NOMO-1 treated with DMSO at 0.1 percent for 48 hours (cell line): ENCODE measurements at regions not wholly inside any gene's neighbourhood (a gene's known extent, or its start where the extent isn't known, plus 50 kb on each side); places are given as distances from the start of the nearest gene placed in this dataset.

Source experiments
- DNase-seq: peaks from one replicate; lab custom pipeline; 2025; ENCODE audit not compliant: unreplicated experiment; lab: John Stamatoyannopoulos, UW

DNA sequence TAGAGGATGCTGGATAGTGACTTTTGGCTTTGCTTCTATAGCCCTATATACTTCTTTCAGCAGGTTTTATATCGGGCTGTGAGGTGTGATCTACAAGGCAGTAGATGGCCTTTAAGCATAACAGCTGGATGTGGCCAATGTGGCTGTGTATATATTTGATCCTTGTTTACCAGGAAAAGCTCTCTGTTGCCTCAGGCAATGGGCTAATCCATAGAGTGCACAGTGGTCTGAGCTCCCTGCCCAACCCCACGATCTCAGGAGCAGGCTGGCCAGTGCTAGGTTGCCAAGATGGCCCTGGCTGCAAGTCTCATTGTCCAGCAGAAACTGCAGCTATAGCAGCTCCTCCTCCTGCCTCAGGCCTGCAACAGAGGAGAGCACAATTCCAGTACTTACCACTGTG, 72.3 kb upstream of the SPHKAP start:
- no peak for DNase-seq

DNA sequence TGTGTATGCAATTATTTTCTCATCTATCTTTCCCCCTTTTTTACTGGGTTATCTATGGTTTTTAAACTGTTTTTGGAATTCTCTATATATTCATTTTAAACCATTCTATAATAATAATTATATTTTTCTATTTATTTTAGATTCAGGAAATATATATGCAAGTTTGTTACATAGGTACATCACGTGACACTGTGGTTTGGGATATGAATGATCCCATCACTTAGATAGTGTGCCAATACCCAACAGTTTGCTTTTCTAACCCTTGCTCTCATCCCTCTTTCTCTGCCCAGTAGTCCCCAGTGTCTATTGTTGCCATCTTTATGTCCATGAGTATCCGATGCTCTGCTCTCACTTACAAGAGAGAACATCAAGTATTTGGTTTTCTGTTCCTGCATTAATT, 65.8 kb upstream of the SPHKAP start:
- no peak for DNase-seq

DNA sequence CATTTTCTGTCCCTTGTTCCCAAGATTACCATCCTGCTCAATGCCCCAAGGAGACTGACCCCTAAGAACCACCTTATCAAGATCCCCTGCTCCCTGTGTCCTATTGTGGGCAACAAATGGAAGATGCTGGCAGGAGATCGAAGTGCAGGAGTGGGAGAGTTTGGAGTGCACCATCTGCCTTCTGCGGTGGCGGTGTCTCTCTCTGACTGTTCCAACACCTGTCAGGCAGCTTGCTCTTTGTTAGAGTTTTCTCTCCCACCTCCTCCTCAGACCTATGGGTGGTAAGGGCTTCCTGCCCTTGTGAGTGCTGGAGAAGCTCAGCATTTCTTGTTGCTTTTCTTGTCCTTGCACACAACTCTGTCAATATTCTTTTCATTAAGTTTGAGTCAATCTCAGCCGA, 64.1 kb upstream of the SPHKAP start:
- DNase-seq = no peak

DNA sequence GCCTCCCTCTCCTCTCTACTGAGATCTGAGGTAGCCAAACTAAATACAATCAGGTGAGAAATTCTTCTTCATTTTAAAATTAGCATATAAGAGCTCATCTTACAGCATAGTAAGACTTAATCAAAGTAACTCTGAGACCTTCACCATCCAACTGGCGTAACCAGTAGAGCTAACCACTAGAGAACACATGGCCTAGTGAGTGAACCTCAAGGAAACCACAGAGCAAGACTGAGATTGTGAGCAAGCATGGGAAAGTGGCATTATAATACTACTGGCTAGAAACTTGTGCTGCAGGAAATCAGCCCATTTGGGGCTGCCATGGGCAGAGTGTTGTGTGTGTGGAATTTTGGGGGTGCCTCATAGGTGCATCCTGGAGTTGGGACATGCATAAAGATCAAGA, 61.1 kb upstream of the SPHKAP start:
- no peak for DNase-seq

GRCh38 chr2:228239907-228240561, 58.5 kb upstream of the SPHKAP start:
- no peak for DNase-seq

DNA sequence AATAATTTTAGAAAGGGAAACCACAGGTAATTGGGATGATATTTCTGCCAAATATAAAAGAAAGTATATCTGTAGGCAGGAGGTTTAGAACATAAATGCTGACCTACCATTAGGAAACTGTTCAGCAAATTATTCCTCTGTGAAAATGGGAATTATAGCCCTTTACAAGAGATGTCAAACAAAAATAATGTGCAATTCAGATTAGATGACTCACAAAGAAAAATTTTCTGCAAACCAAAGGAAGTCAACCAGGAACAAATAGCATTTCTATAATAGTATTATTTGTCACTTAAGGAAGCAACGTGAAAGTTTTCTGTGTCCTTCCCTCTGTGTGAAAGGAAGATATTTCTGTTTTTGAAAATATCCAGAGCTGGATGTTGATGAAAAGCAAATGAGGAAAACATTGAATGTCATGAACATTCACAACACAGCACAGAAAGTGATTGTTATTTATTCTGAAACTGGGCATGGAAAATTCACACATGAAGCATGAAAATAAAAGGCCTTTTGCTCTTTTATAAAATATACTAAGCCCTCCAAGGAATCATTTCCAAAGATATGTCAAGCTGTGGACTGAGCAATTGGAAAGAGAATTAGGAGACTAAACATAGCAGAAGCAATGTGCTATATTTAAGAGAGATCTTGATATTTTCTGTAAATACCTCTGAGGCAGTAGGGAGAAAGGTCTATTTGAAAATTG, 57.9 kb upstream of the SPHKAP start:
- DNase-seq = no peak
